Activated T-cell treated with anti-CD3 and anti-CD28 coated beads for 24 hours (primary cell): ENCODE measurements at regions not wholly inside any gene's neighbourhood (a gene's known extent, or its start where the extent isn't known, plus 50 kb on each side); places are given as distances from the start of the nearest gene placed in this dataset.

ENCODE experiments used
- DNase-seq: peaks from one replicate; pipeline ENCODE4 v3.0.0-alpha.2; 2020; ENCODE audit warnings: low read depth

GRCh38 chr1:157289424-157290105 lies 151.4 kb upstream of the ETV3 start:
- no peak for DNase-seq

- DNase-seq = no peak
Observed at GRCh38 chr1:157288996-157289395, 150.8 kb upstream of the ETV3 start.

GRCh38 chr1:157288492-157288891 lies 150.3 kb upstream of the ETV3 start:
- no peak for DNase-seq

GRCh38 chr1:157288006-157288405 lies 149.8 kb upstream of the ETV3 start:
- DNase-seq = no peak

GRCh38 chr1:157287462-157287861 lies 149.3 kb upstream of the ETV3 start:
- DNase-seq = no peak

GRCh38 chr1:157286646-157287420 lies 148.6 kb upstream of the ETV3 start:
- DNase-seq = no peak

GRCh38 chr1:157286096-157286495 lies 147.9 kb upstream of the ETV3 start:
- no peak for DNase-seq

GRCh38 chr1:157284451-157284850 lies 146.3 kb upstream of the ETV3 start:
- DNase-seq = no peak

- DNase-seq = no peak
Observed at GRCh38 chr1:157279802-157280140, 141.6 kb upstream of the ETV3 start.

- no peak for DNase-seq
Observed at GRCh38 chr1:157279138-157279801, 141.1 kb upstream of the ETV3 start.

GRCh38 chr1:157278383-157279137 lies 140.4 kb upstream of the ETV3 start:
- no peak for DNase-seq

GRCh38 chr1:157277913-157278312 lies 139.7 kb upstream of the ETV3 start:
- no peak for DNase-seq

GRCh38 chr1:157277281-157277680 lies 139.1 kb upstream of the ETV3 start:
- no peak for DNase-seq

GRCh38 chr1:157274698-157275534 lies 136.7 kb upstream of the ETV3 start:
- no peak for DNase-seq

- no peak for DNase-seq
Observed at GRCh38 chr1:157272729-157273524, 134.7 kb upstream of the ETV3 start.

GRCh38 chr1:157272264-157272663 lies 134.1 kb upstream of the ETV3 start:
- no peak for DNase-seq

GRCh38 chr1:157270705-157271274 lies 132.6 kb upstream of the ETV3 start:
- no peak for DNase-seq

GRCh38 chr1:157269656-157270375 lies 131.6 kb upstream of the ETV3 start:
- no peak for DNase-seq

- no peak for DNase-seq
Observed at GRCh38 chr1:157262891-157263290, 124.7 kb upstream of the ETV3 start.

GRCh38 chr1:157262422-157262821 lies 124.2 kb upstream of the ETV3 start:
- no peak for DNase-seq
